AG04450 (cell line): ENCODE measurements at regions not wholly inside any gene's neighbourhood (a gene's known extent, or its start where the extent isn't known, plus 50 kb on each side); places are given as distances from the start of the nearest gene placed in this dataset.

Experiments used
- CTCF ChIA-PET: fragments of 300-600, 350-600 bp; formaldehyde crosslinking; extraction: SDS; loops from one replicate; lab custom pipeline; 2022; ENCODE audit warnings: antibody characterized with exemption, inconsistent platforms; lab: Charles Lee
- POLR2A ChIA-PET: fragments of 350-600 bp; formaldehyde crosslinking; extraction: SDS; loops from one replicate; lab custom pipeline; 2021; ENCODE audit warnings: antibody characterized with exemption, inconsistent platforms; lab: Yijun Ruan, JAX
- DNase-seq: peaks from one replicate; pipeline ENCODE4 v3.0.0-alpha.2; 2011; ENCODE audit warnings: low read depth, low spot score
- H3K27ac ChIP-seq: one replicate; pipeline ENCODE4 v1.5.1; 2012; ENCODE audit warnings: low read depth, low read length, control low read depth
- H3K27me3 ChIP-seq: one replicate; pipeline ENCODE4 v1.6.0; 2012; ENCODE audit warnings: low read length; ENCODE audit not compliant: control insufficient read depth, insufficient read depth
- H3K4me3 ChIP-seq: 2 replicates; pipeline ENCODE4 v1.5.1; 2011; ENCODE audit warnings: mild to moderate bottlenecking, low read depth, low read length, control low read depth
- H3K9me3 ChIP-seq: 2 replicates; pipeline ENCODE4 v1.5.1; 2012; ENCODE audit warnings: low read length; ENCODE audit not compliant: control insufficient read depth, insufficient read depth
- TF ChIP-seq, protein P1 (sequence below): IDR thresholded peaks from 2 replicates; pipeline ENCODE4 v1.5.1; 2011; ENCODE audit warnings: low read depth, low read length, control low read depth, inconsistent platforms

DNA sequence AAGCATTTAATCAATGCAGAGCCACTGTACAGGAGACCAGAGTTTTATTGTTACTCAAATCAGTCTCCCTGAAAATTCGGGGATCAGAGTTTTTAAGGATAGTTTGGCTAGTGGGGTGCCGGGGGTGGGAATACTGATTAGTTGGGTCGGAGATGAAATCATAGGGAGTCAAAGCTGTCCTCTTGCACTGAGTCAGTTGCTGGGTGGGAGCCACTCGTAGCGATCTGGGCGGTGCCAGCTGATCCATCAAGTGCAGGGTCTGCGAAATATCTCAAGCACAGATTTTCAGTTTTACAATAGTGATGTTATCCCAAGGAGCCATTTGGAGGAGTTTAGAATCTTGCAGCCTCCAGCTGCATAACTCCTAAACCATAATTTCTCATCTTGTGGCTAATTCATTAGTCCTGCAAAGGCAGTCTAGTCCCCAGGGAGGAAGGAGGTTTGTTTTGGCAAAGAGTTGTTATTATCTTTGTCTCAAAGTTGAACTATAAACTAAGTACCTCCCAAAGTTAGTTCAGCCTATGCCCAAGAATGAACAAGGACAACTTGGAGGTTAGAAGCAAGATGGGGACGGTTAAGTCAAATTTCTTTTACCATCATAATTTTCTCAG, 169.4 kb upstream of the PLEKHG7 start:
- H3K9me3 ChIP-seq: no peaks in the 10 kb centered on the region
- TF ChIP-seq, protein P1, sequence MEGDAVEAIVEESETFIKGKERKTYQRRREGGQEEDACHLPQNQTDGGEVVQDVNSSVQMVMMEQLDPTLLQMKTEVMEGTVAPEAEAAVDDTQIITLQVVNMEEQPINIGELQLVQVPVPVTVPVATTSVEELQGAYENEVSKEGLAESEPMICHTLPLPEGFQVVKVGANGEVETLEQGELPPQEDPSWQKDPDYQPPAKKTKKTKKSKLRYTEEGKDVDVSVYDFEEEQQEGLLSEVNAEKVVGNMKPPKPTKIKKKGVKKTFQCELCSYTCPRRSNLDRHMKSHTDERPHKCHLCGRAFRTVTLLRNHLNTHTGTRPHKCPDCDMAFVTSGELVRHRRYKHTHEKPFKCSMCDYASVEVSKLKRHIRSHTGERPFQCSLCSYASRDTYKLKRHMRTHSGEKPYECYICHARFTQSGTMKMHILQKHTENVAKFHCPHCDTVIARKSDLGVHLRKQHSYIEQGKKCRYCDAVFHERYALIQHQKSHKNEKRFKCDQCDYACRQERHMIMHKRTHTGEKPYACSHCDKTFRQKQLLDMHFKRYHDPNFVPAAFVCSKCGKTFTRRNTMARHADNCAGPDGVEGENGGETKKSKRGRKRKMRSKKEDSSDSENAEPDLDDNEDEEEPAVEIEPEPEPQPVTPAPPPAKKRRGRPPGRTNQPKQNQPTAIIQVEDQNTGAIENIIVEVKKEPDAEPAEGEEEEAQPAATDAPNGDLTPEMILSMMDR: no peak
- ChIA-PET CTCF (no interaction called here), POLR2A (no interaction called here)
- no peak overlapping the region for H3K4me3 ChIP-seq
- no peak overlapping the region for H3K27ac ChIP-seq
- no peaks in the 10 kb centered on the region for H3K27me3 ChIP-seq
- DNase-seq: no peak

GRCh38 chr12:92530706-92531105, 172.1 kb upstream of the PLEKHG7 start:
- no peak overlapping the region for H3K27ac ChIP-seq
- no peak overlapping the region for H3K4me3 ChIP-seq
- H3K9me3 ChIP-seq: no peaks in the 10 kb centered on the region
- TF ChIP-seq, protein P1: no peak
- ChIA-PET POLR2A (no interaction called here), CTCF (no interaction called here)
- no peak for DNase-seq
- no peaks in the 10 kb centered on the region for H3K27me3 ChIP-seq

GRCh38 chr12:92529944-92530343, 172.8 kb upstream of the PLEKHG7 start:
- CTCF ChIA-PET: no interaction called here
- POLR2A ChIA-PET: no interaction called here

GRCh38 chr12:92528586-92528985, 174.2 kb upstream of the PLEKHG7 start:
- DNase-seq: no peak
- TF ChIP-seq, protein P1: no peak
- POLR2A ChIA-PET: no interaction called here

More at GRCh38 chr12:92529944-92530343, 172.8 kb upstream of the PLEKHG7 start:
- TF ChIP-seq, protein P1: no peak
- Histone ChIP-seq H3K9me3 (no peaks in the 10 kb centered on the region), H3K27me3 (no peaks in the 10 kb centered on the region), H3K4me3 (no peak overlapping the region), H3K27ac (no peak overlapping the region)
- no peak for DNase-seq

DNA sequence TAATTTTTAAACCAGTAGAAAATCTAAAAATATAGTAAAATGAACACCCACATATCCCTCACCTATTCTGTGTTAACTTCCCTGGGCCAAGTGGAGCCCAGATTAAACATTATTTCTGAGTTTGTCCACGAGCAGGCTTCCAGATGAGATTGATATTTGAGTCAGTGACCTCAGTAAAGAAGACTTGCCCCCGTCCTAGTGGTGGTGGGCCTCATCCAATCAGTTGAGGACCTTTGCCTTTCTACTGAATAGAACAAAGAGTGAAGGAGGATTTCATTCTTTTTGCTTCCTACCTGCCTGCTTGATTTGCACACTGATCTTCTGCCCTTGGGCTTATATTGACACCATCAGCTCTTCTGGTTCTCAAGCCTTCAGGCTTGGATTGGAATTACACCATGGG, 174.7 kb upstream of the PLEKHG7 start:
- CTCF ChIA-PET: no interaction called here
- TF ChIP-seq, protein P1: no peak
- no peak for DNase-seq

More at GRCh38 chr12:92528586-92528985, 174.2 kb upstream of the PLEKHG7 start:
- Histone ChIP-seq H3K27ac (no peak overlapping the region), H3K4me3 (no peak overlapping the region), H3K27me3 (no peaks in the 10 kb centered on the region), H3K9me3 (no peaks in the 10 kb centered on the region)
- CTCF ChIA-PET: no interaction called here

More for the DNA sequence above, 174.7 kb upstream of the PLEKHG7 start:
- no peaks in the 10 kb centered on the region for H3K27me3 ChIP-seq
- POLR2A ChIA-PET: no interaction called here
- H3K27ac ChIP-seq: no peak overlapping the region
- no peaks in the 10 kb centered on the region for H3K9me3 ChIP-seq
- H3K4me3 ChIP-seq: no peak overlapping the region
